ENCODE measurements at regions not wholly inside any gene's neighbourhood (a gene's known extent, or its start where the extent isn't known, plus 50 kb on each side); places are given as distances from the start of the nearest gene placed in this dataset.

DNA sequence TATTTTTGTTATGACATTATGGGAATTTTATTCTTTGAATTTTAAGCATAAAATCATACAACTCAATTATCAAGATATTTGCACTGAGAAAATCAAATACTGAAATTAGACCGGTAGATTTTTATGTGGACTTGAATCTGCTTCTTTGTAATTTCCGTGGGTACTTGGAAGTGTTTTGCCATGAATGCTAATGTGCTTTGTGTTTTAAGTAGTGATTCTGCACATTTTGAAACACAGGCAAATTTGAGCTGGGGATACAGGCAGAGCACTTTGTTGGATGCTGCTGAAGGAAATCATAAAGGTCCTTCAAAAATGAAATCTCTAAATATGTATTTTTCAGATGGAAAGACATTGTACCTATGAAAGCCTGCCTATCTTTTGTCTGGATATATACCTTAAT is 446.3 kb upstream of the POU3F3 start:
- H3K9me3 ChIP-seq (ENCODE audit: low read depth, low read length), result no peaks in the 10 kb centered on the region
- no peak overlapping the region for H3K4me3 ChIP-seq
- no peaks in the 10 kb centered on the region for H3K36me3 ChIP-seq (ENCODE audit: insufficient read depth, low read length)
- H3K27ac ChIP-seq, result no peak overlapping the region
- no peak for DNase-seq (ENCODE audit: low read depth, low spot score)
- TF ChIP-seq EZH2 (IDR thresholded peaks at IDR 0.05) (no peak), FOXP2 (optimal IDR thresholded peaks at IDR 0.05; ENCODE audit: control extremely low read depth, extremely low read length, insufficient read depth) (no peak), POLR2AphosphoS5 (IDR thresholded peaks at IDR 0.05; ENCODE audit: borderline replicate concordance, low read depth, low read length) (no peak)
- H3K9ac ChIP-seq (ENCODE audit: insufficient read length), result no peak overlapping the region

GRCh38 chr2:104408266-104408665 is 445.6 kb upstream of the POU3F3 start:
- no peak for TF ChIP-seq POLR2AphosphoS5 (IDR thresholded peaks at IDR 0.05; ENCODE audit: borderline replicate concordance, low read depth, low read length)
- no peaks in the 10 kb centered on the region for H3K36me3 ChIP-seq (ENCODE audit: insufficient read depth, low read length)
- H3K9ac ChIP-seq (ENCODE audit: insufficient read length), result no peak overlapping the region
- H3K4me3 ChIP-seq, result no peak overlapping the region
- no peak for DNase-seq (ENCODE audit: low read depth, low spot score)
- H3K27ac ChIP-seq, result no peak overlapping the region
- H3K9me3 ChIP-seq (ENCODE audit: low read depth, low read length), result no peaks in the 10 kb centered on the region

DNA sequence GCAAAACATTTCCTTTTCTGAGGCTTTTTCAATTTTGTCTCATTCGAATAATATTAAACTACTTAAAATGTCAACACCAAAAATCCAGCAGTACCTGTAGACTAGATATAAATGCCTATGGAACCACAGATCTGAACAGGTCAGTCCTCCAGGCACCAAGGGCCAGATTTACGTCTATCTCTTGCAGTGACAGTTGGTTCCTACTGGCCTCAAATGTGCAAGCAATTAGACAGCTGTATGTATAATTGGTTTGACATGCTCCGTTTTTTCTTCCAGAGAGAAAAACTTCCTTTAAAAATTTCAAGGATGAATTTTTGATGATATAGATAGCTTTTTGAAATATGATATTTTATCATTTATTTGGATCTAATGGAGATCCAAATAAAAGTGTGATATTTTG is 443.8 kb upstream of the POU3F3 start:
- no peak for DNase-seq (ENCODE audit: low read depth, low spot score)
- Histone ChIP-seq H3K9ac (ENCODE audit: insufficient read length) (no peak overlapping the region), H3K4me3 (no peak overlapping the region), H3K9me3 (ENCODE audit: low read depth, low read length) (no peaks in the 10 kb centered on the region), H3K27ac (no peak overlapping the region), H3K36me3 (ENCODE audit: insufficient read depth, low read length) (no peaks in the 10 kb centered on the region)
- no peak for TF ChIP-seq POLR2AphosphoS5 (IDR thresholded peaks at IDR 0.05; ENCODE audit: borderline replicate concordance, low read depth, low read length)
- no peak for TF ChIP-seq FOXP2 (optimal IDR thresholded peaks at IDR 0.05; ENCODE audit: control extremely low read depth, extremely low read length, insufficient read depth)
- TF ChIP-seq EZH2 (IDR thresholded peaks at IDR 0.05), result no peak

DNA sequence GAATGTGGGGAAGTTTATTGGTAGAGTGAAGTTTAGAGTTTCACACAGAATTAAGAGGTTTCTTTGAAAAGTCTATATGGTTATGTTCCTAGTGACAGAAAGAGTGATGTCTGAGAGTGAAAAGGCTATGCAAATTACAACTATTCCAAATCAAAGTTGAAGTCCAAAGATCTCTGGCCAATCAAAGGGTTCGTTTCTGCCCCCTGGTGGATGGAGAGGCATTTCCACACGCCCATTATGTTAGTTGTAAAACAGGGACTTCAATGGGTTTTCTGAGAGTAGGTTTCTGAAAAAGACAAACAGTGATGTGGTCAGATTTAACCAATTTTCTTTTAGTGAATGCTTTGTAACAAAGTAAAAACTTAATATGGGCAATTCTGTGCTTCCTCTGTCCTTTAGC is 441.5 kb upstream of the POU3F3 start:
- Histone ChIP-seq H3K9ac (ENCODE audit: insufficient read length) (no peak overlapping the region), H3K9me3 (ENCODE audit: low read depth, low read length) (no peaks in the 10 kb centered on the region), H3K27ac (no peak overlapping the region), H3K36me3 (ENCODE audit: insufficient read depth, low read length) (no peaks in the 10 kb centered on the region), H3K4me3 (no peak overlapping the region)
- TF ChIP-seq FOXP2 (optimal IDR thresholded peaks at IDR 0.05; ENCODE audit: control extremely low read depth, extremely low read length, insufficient read depth) (no peak), POLR2AphosphoS5 (IDR thresholded peaks at IDR 0.05; ENCODE audit: borderline replicate concordance, low read depth, low read length) (no peak), EZH2 (IDR thresholded peaks at IDR 0.05) (no peak)
- DNase-seq (ENCODE audit: low read depth, low spot score), result no peak

DNA sequence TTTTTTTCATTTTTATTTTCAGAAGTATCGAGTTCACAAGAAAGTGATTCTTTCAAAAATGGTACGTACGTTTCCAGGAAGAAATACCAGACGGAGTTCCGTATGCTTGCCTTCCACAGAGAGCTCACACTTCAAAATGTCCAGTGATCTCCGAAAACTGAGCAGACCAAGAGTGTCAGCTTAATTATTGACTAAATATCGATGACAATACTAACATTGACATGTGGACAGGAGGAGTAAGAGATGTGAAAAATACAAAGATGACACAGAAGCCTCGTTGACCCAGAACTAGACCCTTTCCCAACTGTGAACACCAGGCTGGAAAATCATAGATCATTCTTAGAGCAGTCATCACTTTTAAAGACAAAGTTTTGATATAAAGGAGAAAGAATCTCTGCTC is 440.0 kb upstream of the POU3F3 start:
- Histone ChIP-seq H3K36me3 (ENCODE audit: insufficient read depth, low read length) (no peaks in the 10 kb centered on the region), H3K9ac (ENCODE audit: insufficient read length) (no peak overlapping the region), H3K27ac (no peak overlapping the region), H3K4me3 (no peak overlapping the region), H3K9me3 (ENCODE audit: low read depth, low read length) (no peaks in the 10 kb centered on the region)
- TF ChIP-seq POLR2AphosphoS5 (IDR thresholded peaks at IDR 0.05; ENCODE audit: borderline replicate concordance, low read depth, low read length) (no peak), FOXP2 (optimal IDR thresholded peaks at IDR 0.05; ENCODE audit: control extremely low read depth, extremely low read length, insufficient read depth) (no peak), EZH2 (IDR thresholded peaks at IDR 0.05) (no peak)
- no peak for DNase-seq (ENCODE audit: low read depth, low spot score)

GRCh38 chr2:104415284-104415683 is 438.6 kb upstream of the POU3F3 start:
- no peak overlapping the region for H3K4me3 ChIP-seq
- H3K9ac ChIP-seq (ENCODE audit: insufficient read length), result no peak overlapping the region
- DNase-seq (ENCODE audit: low read depth, low spot score), result no peak
- no peak for TF ChIP-seq EZH2 (IDR thresholded peaks at IDR 0.05)
- no peak for TF ChIP-seq POLR2AphosphoS5 (IDR thresholded peaks at IDR 0.05; ENCODE audit: borderline replicate concordance, low read depth, low read length)
- TF ChIP-seq FOXP2 (optimal IDR thresholded peaks at IDR 0.05; ENCODE audit: control extremely low read depth, extremely low read length, insufficient read depth), result no peak
- no peaks in the 10 kb centered on the region for H3K36me3 ChIP-seq (ENCODE audit: insufficient read depth, low read length)
- no peak overlapping the region for H3K27ac ChIP-seq
- no peaks in the 10 kb centered on the region for H3K9me3 ChIP-seq (ENCODE audit: low read depth, low read length)

GRCh38 chr2:104416339-104417000 is 437.4 kb upstream of the POU3F3 start:
- no peak for DNase-seq (ENCODE audit: low read depth, low spot score)
- TF ChIP-seq POLR2AphosphoS5 (IDR thresholded peaks at IDR 0.05; ENCODE audit: borderline replicate concordance, low read depth, low read length), result no peak; the same call in 1 of the 2 replicates
- no peak for TF ChIP-seq FOXP2 (optimal IDR thresholded peaks at IDR 0.05; ENCODE audit: control extremely low read depth, extremely low read length, insufficient read depth)
- TF ChIP-seq EZH2 (IDR thresholded peaks at IDR 0.05), result no peak

GRCh38 chr2:104420420-104420819 is 433.5 kb upstream of the POU3F3 start:
- TF ChIP-seq POLR2AphosphoS5 (IDR thresholded peaks at IDR 0.05; ENCODE audit: borderline replicate concordance, low read depth, low read length) (no peak), EZH2 (IDR thresholded peaks at IDR 0.05) (no peak), FOXP2 (optimal IDR thresholded peaks at IDR 0.05; ENCODE audit: control extremely low read depth, extremely low read length, insufficient read depth) (no peak)
- no peaks in the 10 kb centered on the region for H3K9me3 ChIP-seq (ENCODE audit: low read depth, low read length)
- H3K9ac ChIP-seq (ENCODE audit: insufficient read length), result no peak overlapping the region
- H3K27ac ChIP-seq, result no peak overlapping the region
- no peaks in the 10 kb centered on the region for H3K36me3 ChIP-seq (ENCODE audit: insufficient read depth, low read length)
- no peak for DNase-seq (ENCODE audit: low read depth, low spot score)
- no peak overlapping the region for H3K4me3 ChIP-seq

More at GRCh38 chr2:104416339-104417000, 437.4 kb upstream of the POU3F3 start:
- Histone ChIP-seq H3K27ac (no peak overlapping the region), H3K9me3 (ENCODE audit: low read depth, low read length) (no peaks in the 10 kb centered on the region), H3K4me3 (no peak overlapping the region), H3K9ac (ENCODE audit: insufficient read length) (no peak overlapping the region), H3K36me3 (ENCODE audit: insufficient read depth, low read length) (no peaks in the 10 kb centered on the region)

DNA sequence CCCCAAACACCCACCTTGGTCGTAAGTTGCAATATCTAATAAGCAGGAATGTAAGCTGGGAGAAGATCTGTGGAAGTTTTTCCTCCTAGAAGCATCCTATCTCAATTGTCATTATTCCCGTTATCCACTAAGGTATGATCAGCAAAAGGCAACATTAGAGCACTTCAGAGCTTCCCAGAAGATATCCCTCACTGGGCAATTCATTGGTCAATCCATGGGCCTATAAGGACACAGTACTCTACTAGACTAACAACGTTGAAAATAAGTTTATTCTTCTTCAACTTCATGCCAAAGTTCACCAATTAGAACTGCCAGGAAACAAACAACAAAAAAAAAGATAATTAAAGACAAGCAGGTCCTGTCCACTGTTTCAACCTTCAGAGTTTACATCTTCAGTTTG is 433.0 kb upstream of the POU3F3 start:
- DNase-seq (ENCODE audit: low read depth, low spot score), result no peak
- no peaks in the 10 kb centered on the region for H3K36me3 ChIP-seq (ENCODE audit: insufficient read depth, low read length)
- no peak overlapping the region for H3K4me3 ChIP-seq
- no peak for TF ChIP-seq POLR2AphosphoS5 (IDR thresholded peaks at IDR 0.05; ENCODE audit: borderline replicate concordance, low read depth, low read length)
- no peak for TF ChIP-seq FOXP2 (optimal IDR thresholded peaks at IDR 0.05; ENCODE audit: control extremely low read depth, extremely low read length, insufficient read depth)
- TF ChIP-seq EZH2 (IDR thresholded peaks at IDR 0.05), result no peak
- no peaks in the 10 kb centered on the region for H3K9me3 ChIP-seq (ENCODE audit: low read depth, low read length)
- H3K27ac ChIP-seq, result no peak overlapping the region
- no peak overlapping the region for H3K9ac ChIP-seq (ENCODE audit: insufficient read length)

Measured in SK-N-MC (cell line).